ENCODE measurements at regions not wholly inside any gene's neighbourhood (a gene's known extent, or its start where the extent isn't known, plus 50 kb on each side); places are given as distances from the start of the nearest gene placed in this dataset.

- no peaks in the 10 kb centered on the region for H3K9me3 ChIP-seq
- intact Hi-C loops (cut with DNase I) = no loop called here
- no peaks in the 10 kb centered on the region for H3K27me3 ChIP-seq
- no peaks in the 10 kb centered on the region for H3K4me1 ChIP-seq
- no peak for DNase-seq (ENCODE audit: low spot score in 2 of 2)
- no peak overlapping the region for H3K27ac ChIP-seq
- no peaks in the 10 kb centered on the region for H3K36me3 ChIP-seq
- no peak overlapping the region for H3K4me3 ChIP-seq
- TF ChIP-seq CTCF (IDR thresholded peaks at IDR 0.05) = no peak
Observed at GRCh38 chr11:97454988-97455387, 1065.2 kb downstream of the JRKL start.

GRCh38 chr11:97460091-97460490 lies 1070.3 kb downstream of the JRKL start:
- Histone ChIP-seq H3K4me1 (no peaks in the 10 kb centered on the region), H3K36me3 (no peaks in the 10 kb centered on the region), H3K27me3 (no peaks in the 10 kb centered on the region), H3K4me3 (no peak overlapping the region), H3K9me3 (no peaks in the 10 kb centered on the region), H3K27ac (no peak overlapping the region)
- no peak for DNase-seq (ENCODE audit: low spot score in 2 of 2)
- no peak for TF ChIP-seq CTCF (IDR thresholded peaks at IDR 0.05)
- intact Hi-C loops (cut with DNase I) = no loop called here

- DNase-seq (ENCODE audit: low spot score in 2 of 2) = no peak
- H3K27me3 ChIP-seq = no peaks in the 10 kb centered on the region
Observed at GRCh38 chr11:97461044-97461880, 1071.4 kb downstream of the JRKL start.

GRCh38 chr11:97461934-97462333 lies 1072.1 kb downstream of the JRKL start:
- no peak for DNase-seq (ENCODE audit: low spot score in 2 of 2)
- intact Hi-C loops (cut with DNase I) = no loop called here

More at GRCh38 chr11:97461044-97461880, 1071.4 kb downstream of the JRKL start:
- Histone ChIP-seq H3K4me3 (no peak overlapping the region), H3K36me3 (no peaks in the 10 kb centered on the region), H3K9me3 (no peaks in the 10 kb centered on the region), H3K27ac (no peak overlapping the region), H3K4me1 (no peaks in the 10 kb centered on the region)
- intact Hi-C loops (cut with DNase I) = no loop called here
- no peak for TF ChIP-seq CTCF (IDR thresholded peaks at IDR 0.05)

GRCh38 chr11:97463891-97464290 lies 1074.1 kb downstream of the JRKL start:
- Histone ChIP-seq H3K4me3 (no peak overlapping the region), H3K9me3 (no peaks in the 10 kb centered on the region), H3K4me1 (no peaks in the 10 kb centered on the region), H3K36me3 (no peaks in the 10 kb centered on the region), H3K27me3 (no peaks in the 10 kb centered on the region), H3K27ac (no peak overlapping the region)
- intact Hi-C loops (cut with DNase I) = no loop called here
- DNase-seq (ENCODE audit: low spot score in 2 of 2) = no peak
- no peak for TF ChIP-seq CTCF (IDR thresholded peaks at IDR 0.05)

More at GRCh38 chr11:97461934-97462333, 1072.1 kb downstream of the JRKL start:
- Histone ChIP-seq H3K27me3 (no peaks in the 10 kb centered on the region), H3K27ac (no peak overlapping the region), H3K4me1 (no peaks in the 10 kb centered on the region), H3K36me3 (no peaks in the 10 kb centered on the region), H3K9me3 (no peaks in the 10 kb centered on the region), H3K4me3 (no peak overlapping the region)
- no peak for TF ChIP-seq CTCF (IDR thresholded peaks at IDR 0.05)

All from ascending aorta (tissue), 2 donors.